Heart left ventricle (tissue), 16 donors: ENCODE measurements at regions not wholly inside any gene's neighbourhood (a gene's known extent, or its start where the extent isn't known, plus 50 kb on each side); places are given as distances from the start of the nearest gene placed in this dataset.
"Not testable (repeated sequence)": the region's sequence is repeated elsewhere in the genome, so short reads cannot be mapped to it uniquely, and the experiment has no call there.

Experiments used
- ATAC-seq, 4 donors: fragments of 200-7000 bp; cut with Tn5 transposase; one replicate each; pipeline ENCODE4 v1.9.1; 2020 to 2022; ENCODE audit warnings: moderate library complexity in 4 of 4, mild to moderate bottlenecking in 3 of 4, moderate number of reproducible peaks in 1 of 4
- DNase-seq, 5 donors: peaks; one replicate each; pipeline ENCODE4 v3.0.0-alpha.2; 2020
- H3K27ac ChIP-seq, 12 donors: fragments of 200-600 bp; sonication (generic) in 4 of 12; one replicate each; pipeline versions ENCODE4 v1.5.0 to v1.8.0; 2016 to 2022; ENCODE audit warnings: mild to moderate bottlenecking in 2 of 12
- H3K27me3 ChIP-seq, 9 donors: fragments of 200-600 bp; sonication (generic) in 2 of 9; one replicate each; pipeline versions ENCODE4 v1.5.1 to v1.8.0; 2016 to 2022; ENCODE audit warnings: mild to moderate bottlenecking in 3 of 9
- H3K36me3 ChIP-seq, 9 donors: fragments of 200-600 bp; sonication (generic) in 2 of 9; one replicate each; pipeline versions ENCODE4 v1.5.0 to v1.8.0; 2018 to 2022; ENCODE audit warnings: mild to moderate bottlenecking in 2 of 9
- H3K4me1 ChIP-seq, 12 donors: fragments of 200-600 bp; sonication (generic) in 4 of 12; one replicate each; pipeline versions ENCODE4 v1.5.0 to v1.8.0; 2016 to 2022; ENCODE audit warnings: mild to moderate bottlenecking in 3 of 12
- H3K4me3 ChIP-seq, 12 donors: fragments of 200-600 bp; sonication (generic) in 4 of 12; one replicate each; pipeline versions ENCODE4 v1.5.0 to v1.8.0; 2017 to 2022; ENCODE audit warnings: mild to moderate bottlenecking in 9 of 12, moderate library complexity in 4 of 12
- H3K9me3 ChIP-seq, 12 donors: fragments of 200-600 bp; sonication (generic) in 4 of 12; one replicate each; pipeline versions ENCODE4 v1.5.0 to v1.8.0; 2016 to 2022; ENCODE audit warnings: mild to moderate bottlenecking in 1 of 12
- WGBS, 4 donors: extraction: QIAGEN DNeasy Blood & Tissue Kit in 2 of 4; methylation state at CpG; one replicate each; pipeline versions ENCODE4 v1.1.5 to v1.1.7; 2013 to 2018; 5-methylcytosine and 5-hydroxymethylcytosine counted together
- intact Hi-C, 10 donors: fragments of 100-400 bp; cut with DNase I; formaldehyde crosslinking; loops; one replicate each; pipeline versions ENCODE4 v1.11.1 to v1.14.2; 2022
- TF ChIP-seq, protein P1 (sequence below), 12 donors: fragments of 200-600 bp; sonication (generic) in 4 of 12; IDR thresholded peaks; one replicate each; pipeline versions ENCODE4 v1.5.0 to v1.8.0; 2018 to 2022; ENCODE audit warnings: antibody characterized with exemption in 12 of 12, mild to moderate bottlenecking in 5 of 12
- donor health status: ischemic (EF 13 %, LVEDD 7.1; RV severe dilation, severe dysfunction).
- donor health status: healthy with polysubstance abuse.
- donor health status: DM: no; HTN: yes; CAD: no.
- donor health status: DM: no; HTN: no; CAD: no.
- donor health status: ischemic (EF 25% LVEDD 6.9; RV normal size, moderate dysfunction).
- donor health status: ischemic (EF 25% LVEDD 5.7; RV mildly dilated, moderate dysfunction).
- donor health status: healthy.
- donor health status: DM: yes; HTN: yes; CAD: no.
- donor health status: ischemic (EF 35%, LVEDD 5.7; RV mildly dilated, moderate dysfunction).
- donor health status: nonischemic (EF 11% LVEDD 7.7; RV severe dilation, severe dysfunction).
- donor health status: DM: yes; HTN: yes; CAD: no.
- donor health status: PGD.
- donor health status: ischemic (EF 29% LVEDD 5.4; RV normal size, mild dysfunction).
- donor health status: nonischemic (EF 23%, LVEDD 6.1; RV moderate dilation, normal function).

DNA sequence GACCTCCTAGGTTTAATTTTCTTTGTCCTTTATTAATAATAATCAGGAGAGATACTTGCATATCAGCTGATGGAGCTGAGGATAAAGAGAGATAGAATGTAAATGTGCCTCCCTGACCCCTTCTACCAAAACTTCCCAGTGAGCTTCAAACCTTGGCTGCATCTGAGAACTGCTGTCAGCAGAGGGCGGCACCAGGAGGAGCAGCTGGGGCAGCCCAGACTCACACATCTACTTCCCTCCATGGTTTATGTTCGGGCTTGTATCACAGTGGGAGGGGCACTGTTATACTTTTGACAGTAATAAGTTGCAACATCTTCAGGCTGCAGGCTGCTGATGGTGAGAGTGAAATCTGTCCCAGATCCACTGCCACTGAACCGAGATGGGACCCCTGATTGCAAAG is 521.7 kb downstream of the RPIA start:
- H3K4me3 ChIP-seq, H3K27ac ChIP-seq, H3K4me1 ChIP-seq, H3K36me3 ChIP-seq, intact Hi-C loops, H3K9me3 ChIP-seq, H3K27me3 ChIP-seq: not testable (repeated sequence)
- peak in 3 of 5 donors; percentile 9 to 55 (median 33) for DNase-seq
- TF ChIP-seq, protein P1, sequence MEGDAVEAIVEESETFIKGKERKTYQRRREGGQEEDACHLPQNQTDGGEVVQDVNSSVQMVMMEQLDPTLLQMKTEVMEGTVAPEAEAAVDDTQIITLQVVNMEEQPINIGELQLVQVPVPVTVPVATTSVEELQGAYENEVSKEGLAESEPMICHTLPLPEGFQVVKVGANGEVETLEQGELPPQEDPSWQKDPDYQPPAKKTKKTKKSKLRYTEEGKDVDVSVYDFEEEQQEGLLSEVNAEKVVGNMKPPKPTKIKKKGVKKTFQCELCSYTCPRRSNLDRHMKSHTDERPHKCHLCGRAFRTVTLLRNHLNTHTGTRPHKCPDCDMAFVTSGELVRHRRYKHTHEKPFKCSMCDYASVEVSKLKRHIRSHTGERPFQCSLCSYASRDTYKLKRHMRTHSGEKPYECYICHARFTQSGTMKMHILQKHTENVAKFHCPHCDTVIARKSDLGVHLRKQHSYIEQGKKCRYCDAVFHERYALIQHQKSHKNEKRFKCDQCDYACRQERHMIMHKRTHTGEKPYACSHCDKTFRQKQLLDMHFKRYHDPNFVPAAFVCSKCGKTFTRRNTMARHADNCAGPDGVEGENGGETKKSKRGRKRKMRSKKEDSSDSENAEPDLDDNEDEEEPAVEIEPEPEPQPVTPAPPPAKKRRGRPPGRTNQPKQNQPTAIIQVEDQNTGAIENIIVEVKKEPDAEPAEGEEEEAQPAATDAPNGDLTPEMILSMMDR (IDR thresholded peaks at IDR 0.05), result peak in 4 of 12 donors; percentile 9 to 33 (median 26)
- ATAC-seq, result peak in 3 of 4 donors; percentile 58 to 75 (median 63)
- WGBS, 4 donors, result 0 to 12% (median 3%) methylated on average over 2 to 3 of the region's 3 CpGs; no CpG with 5 or more reads in 1 of the 4 donors

DNA sequence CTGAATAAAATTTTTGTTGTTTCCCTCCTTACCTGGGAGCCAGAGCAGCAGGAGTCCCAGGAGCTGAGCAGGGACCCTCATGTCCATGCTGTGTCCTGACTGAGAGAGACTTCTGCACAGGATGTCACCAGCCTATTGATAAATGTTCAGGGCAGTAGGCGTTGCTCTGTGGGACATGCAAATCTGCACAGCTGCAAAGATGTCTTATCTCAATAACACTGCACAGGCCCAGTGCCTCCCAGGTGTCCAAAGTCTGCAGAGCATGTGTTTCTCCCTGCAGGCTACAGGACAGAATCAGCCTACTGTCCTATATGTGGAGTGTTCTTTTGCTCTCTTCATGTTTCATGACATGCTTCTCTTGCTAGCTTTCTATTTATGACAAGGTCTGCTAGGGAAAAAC is 522.3 kb downstream of the RPIA start:
- H3K27me3 ChIP-seq, H3K9me3 ChIP-seq, intact Hi-C loops, DNase-seq, ATAC-seq, H3K27ac ChIP-seq, H3K4me1 ChIP-seq, H3K4me3 ChIP-seq, H3K36me3 ChIP-seq: not testable (repeated sequence)
- 17 to 22% (median 19%) methylated on average over 1 of the region's 1 CpG for WGBS, 4 donors

DNA sequence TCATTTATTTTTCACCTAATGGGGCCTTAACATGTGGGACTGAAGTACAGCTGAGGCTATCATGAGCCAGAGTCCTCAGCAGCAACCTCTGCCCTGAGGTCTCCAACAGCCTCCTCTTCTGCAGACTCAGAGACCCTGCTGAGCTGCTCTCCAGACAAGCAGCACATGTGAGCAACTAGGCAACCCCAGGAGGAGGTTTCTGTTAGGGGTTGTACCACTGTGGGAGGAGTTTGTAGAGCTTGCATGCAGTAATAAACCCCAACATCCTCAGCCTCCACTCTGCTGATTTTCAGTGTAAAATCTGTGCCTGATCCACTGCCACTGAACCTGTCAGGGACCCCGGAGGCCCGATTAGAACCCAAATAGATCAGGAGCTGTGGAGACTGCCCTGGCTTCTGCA is 530.0 kb downstream of the RPIA start:
- H3K9me3 ChIP-seq, H3K4me1 ChIP-seq, H3K36me3 ChIP-seq, H3K4me3 ChIP-seq, H3K27me3 ChIP-seq, intact Hi-C loops, DNase-seq, H3K27ac ChIP-seq, ATAC-seq: not testable (repeated sequence)
- no CpG with 5 or more reads among the region's 2 CpGs for WGBS, 4 donors

DNA sequence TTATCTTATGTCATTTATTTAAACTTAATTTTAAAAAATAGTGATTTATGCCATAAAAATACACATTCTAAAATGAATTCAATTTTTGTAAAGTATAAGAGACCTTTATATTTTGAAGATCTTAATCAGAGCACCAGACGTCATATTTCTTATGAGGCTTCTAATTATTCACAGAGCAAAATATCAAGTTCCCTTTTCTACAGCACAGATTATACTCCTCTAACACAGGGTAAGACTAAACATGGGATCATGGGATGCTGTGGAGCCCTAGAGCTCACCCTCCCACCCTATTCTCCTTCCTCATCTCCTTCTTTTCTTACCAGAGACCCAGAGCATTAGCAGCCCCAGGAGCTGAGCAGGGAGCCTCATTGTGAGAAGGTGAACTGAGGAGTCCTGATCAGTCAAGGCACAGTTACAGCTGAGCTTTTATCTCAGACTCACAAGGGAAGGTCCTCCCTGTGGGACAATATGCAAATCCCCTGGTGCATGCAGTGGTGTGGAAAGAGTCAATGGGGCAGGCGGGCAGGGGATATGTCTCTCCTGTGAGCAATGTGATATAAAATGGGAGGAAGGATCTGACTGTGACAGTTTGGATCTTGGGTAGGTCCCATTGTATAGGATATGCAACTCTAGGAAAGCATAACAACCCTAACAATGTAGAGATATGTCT is 530.7 kb downstream of the RPIA start:
- H3K4me3 ChIP-seq, DNase-seq, intact Hi-C loops, H3K9me3 ChIP-seq, H3K27me3 ChIP-seq, H3K36me3 ChIP-seq, H3K27ac ChIP-seq, H3K4me1 ChIP-seq, ATAC-seq: not testable (repeated sequence)
- 72 to 94% (median 78%) methylated on average over 2 of the region's 2 CpGs for WGBS, 4 donors

DNA sequence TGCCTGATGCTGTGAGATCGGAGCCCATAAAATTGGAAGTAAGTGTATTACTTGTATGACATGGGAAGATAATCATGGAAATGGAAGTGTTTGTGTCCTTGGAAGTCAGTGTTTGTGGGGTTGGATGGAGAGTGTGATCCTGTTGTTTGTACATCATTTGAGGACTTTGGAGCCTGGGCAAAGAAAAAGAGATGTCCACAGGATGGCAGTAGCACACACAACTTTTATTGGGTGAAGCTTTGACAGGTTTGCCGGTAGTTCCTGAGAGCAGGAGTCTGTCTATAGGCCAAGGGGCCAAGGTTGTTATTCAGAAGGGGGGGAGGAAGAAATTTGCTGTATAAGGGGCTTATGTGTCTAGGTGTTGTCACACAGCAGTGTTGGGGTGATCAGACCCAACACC is 533.3 kb downstream of the RPIA start:
- H3K36me3 ChIP-seq, ATAC-seq, H3K4me3 ChIP-seq, H3K27me3 ChIP-seq, H3K27ac ChIP-seq, H3K9me3 ChIP-seq, DNase-seq, H3K4me1 ChIP-seq, intact Hi-C loops: not testable (repeated sequence)
- 80 to 88% (median 84%) methylated on average over 2 of the region's 2 CpGs for WGBS, 4 donors

DNA sequence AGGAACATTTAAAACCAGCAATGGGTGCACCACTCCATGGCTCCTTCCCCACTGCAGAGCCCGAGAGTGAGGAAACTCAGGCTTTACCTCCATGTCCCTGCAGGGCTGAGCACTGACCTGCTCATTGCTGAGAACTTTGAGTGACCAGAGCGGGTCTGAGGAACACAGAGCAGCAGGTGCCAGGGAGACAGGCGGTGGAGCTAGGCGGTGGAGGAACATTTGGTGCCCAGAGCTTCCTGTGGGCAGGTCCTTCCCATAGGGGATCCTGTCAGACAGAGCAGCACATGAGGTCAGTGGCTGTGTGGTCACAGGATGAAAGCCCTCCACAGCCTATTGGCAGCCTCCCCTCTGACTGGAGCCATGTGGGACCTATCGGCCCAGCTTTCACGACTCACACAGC is 538.5 kb downstream of the RPIA start:
- H3K4me1 ChIP-seq, H3K27me3 ChIP-seq, DNase-seq, intact Hi-C loops, H3K27ac ChIP-seq, ATAC-seq, H3K36me3 ChIP-seq, H3K4me3 ChIP-seq, H3K9me3 ChIP-seq: not testable (repeated sequence)
- 87 to 90% (median 87%) methylated on average over 4 to 5 of the region's 6 CpGs; no CpG with 5 or more reads in 1 of the 4 donors for whole genome bisulfite sequencing, 4 donors

DNA sequence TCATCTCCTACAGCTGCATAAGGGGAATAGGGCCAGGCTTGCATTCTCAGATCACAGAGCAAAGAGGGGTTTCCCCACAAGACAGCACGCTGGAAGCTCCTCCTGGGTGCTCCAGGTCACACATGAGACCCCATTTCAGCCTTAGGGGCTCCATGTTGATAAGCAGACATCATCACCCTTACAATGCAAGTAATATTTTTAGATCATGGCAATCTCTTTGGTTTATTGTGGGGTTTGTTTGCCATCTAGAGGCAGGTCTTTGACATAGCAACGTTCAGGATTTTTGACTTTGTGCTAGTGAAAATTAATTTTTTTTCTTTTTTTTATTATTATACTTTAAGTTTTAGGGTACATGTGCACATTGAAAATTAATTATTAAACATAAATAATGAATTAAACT is 539.8 kb downstream of the RPIA start:
- not testable (repeated sequence) for ATAC-seq, DNase-seq
- 0% methylated on average over 1 of the region's 2 CpGs for WGBS, 4 donors

DNA sequence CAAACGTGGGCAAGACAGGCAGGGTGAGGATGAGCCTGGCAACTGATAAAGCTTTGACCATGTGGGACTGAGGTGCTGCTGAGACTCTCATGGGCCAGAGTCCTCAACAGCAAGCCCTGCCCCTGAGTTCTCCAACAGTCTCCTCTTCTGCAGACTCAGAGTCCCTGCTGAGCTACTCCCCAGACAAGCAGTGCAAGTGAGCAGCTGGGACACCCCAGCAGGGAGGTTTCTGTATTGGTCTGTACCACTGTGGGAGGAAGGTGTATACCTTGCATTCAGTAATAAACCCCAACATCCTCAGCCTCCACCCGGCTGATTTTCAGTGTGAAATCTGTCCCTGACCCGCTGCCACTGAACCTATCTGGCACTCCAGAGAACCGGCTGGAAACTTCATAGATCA is 542.5 kb downstream of the RPIA start:
- H3K9me3 ChIP-seq, H3K27me3 ChIP-seq, DNase-seq, H3K36me3 ChIP-seq, H3K4me3 ChIP-seq, H3K27ac ChIP-seq, ATAC-seq, intact Hi-C loops, H3K4me1 ChIP-seq: not testable (repeated sequence)
- 30 to 88% (median 59%) methylated on average over 2 to 3 of the region's 4 CpGs for WGBS, 4 donors

More for the DNA sequence above, 539.8 kb downstream of the RPIA start:
- H3K27me3 ChIP-seq, H3K4me3 ChIP-seq, H3K27ac ChIP-seq, H3K36me3 ChIP-seq, H3K4me1 ChIP-seq, H3K9me3 ChIP-seq, intact Hi-C loops: not testable (repeated sequence)
- TF ChIP-seq, protein P1 (IDR thresholded peaks at IDR 0.05), result peak in 5 of 12 donors; percentile 10 to 34 (median 12)

DNA sequence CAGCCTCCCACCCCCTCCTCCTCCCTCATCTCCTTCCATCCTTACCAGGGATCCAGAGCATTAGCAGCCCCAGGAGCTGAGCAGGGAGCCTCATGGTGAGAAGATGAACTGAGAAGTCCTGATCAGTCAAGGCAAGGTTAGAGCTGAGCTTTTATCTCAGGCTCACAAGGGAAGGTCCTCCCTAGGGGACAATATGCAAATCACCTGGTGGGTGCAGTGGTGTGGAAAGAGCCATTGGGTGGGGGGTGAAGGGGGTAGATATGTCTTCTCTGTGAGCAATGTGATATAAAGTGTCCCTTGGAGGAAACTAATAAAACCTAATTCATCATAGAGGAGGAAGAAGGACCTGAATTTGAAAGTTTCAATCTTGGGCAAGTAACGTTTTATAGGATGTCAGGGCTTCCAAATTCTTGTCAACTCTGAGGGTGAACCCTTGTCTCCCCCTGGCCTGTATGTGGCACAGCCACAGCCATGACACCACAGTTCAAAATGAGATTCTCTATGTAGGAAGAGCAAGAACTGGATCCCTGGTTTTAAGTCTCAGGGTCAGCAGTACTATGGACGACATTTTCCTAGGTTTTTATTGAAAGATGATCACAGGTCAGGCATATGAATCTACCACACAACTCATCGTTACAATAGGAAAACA is 543.5 kb downstream of the RPIA start:
- H3K36me3 ChIP-seq, ATAC-seq, DNase-seq, H3K4me1 ChIP-seq, H3K27ac ChIP-seq, intact Hi-C loops, H3K4me3 ChIP-seq, H3K27me3 ChIP-seq, H3K9me3 ChIP-seq: not testable (repeated sequence)
- 50 to 67% (median 61%) methylated on average over 1 of the region's 3 CpGs; no CpG with 5 or more reads in 1 of the 4 donors for WGBS, 4 donors
